GM12878 (cell line): ENCODE measurements at regions not wholly inside any gene's neighbourhood (a gene's known extent, or its start where the extent isn't known, plus 50 kb on each side); places are given as distances from the start of the nearest gene placed in this dataset.

Source experiments
- ATAC-seq: fragments of 200-7000 bp; cut with Tn5 transposase; 3 replicates; pipeline ENCODE4 v1.9.1; 2020; ENCODE audit warnings: mild to moderate bottlenecking, moderate library complexity
- BruUV-seq: library from RNA; stranded (reverse); fragments of 400-500 nt; replicated peaks from 2 replicates; lab custom pipeline; 2021; lab: Mats Ljungman, UMichigan
- CTCF ChIA-PET: fragments of 300-600 bp; sonication (Branson Sonifier 250); formaldehyde crosslinking; extraction: SDS; loops from one replicate; lab custom pipeline; 2021; ENCODE audit warnings: inconsistent platforms; lab: Yijun Ruan, JAX
- POLR2A ChIA-PET: fragments of 350-600 bp; formaldehyde crosslinking; extraction: SDS; loops from one replicate; lab custom pipeline; 2021; ENCODE audit warnings: inconsistent platforms; lab: Charles Lee
- RAD21 ChIA-PET: fragments of 300-600 bp; sonication (Branson Sonifier 250); formaldehyde crosslinking; loops from one replicate; lab custom pipeline; 2023; ENCODE audit warnings: antibody characterized with exemption; ENCODE audit not compliant: unreplicated experiment; lab: Charles Lee
- SMC1A ChIA-PET: fragments of 300-600 bp; sonication (Branson Sonifier 250); formaldehyde crosslinking; loops from one replicate; lab custom pipeline; 2023; ENCODE audit not compliant: unreplicated experiment, uncharacterized antibody; lab: Charles Lee
- DNase-seq: peaks from one replicate; pipeline ENCODE4 v3.0.0-alpha.2; 2011; ENCODE audit warnings: low read depth, low spot score
- FAIRE-seq: peaks from 3 replicates; lab custom pipeline; 2011; peaks lifted over from hg19 to GRCh38; lab: Jason Lieb, UNC
- H2AFZ ChIP-seq: 2 replicates; pipeline ENCODE4 v1.6.0; 2011; ENCODE audit warnings: low read depth, low read length, control low read depth; ENCODE audit not compliant: control insufficient read depth
- H3K27ac ChIP-seq: 2 replicates; pipeline ENCODE4 v1.5.1; 2011; ENCODE audit warnings: control low read depth; ENCODE audit not compliant: control insufficient read depth, insufficient read depth
- H3K27me3 ChIP-seq, 2 experiments: replicated peaks in 1 of 2; 2 replicates each; pipeline versions ENCODE4 v1.6.0 to v1.6.1; 2011; ENCODE audit warnings: low read length in 1 of 2; ENCODE audit not compliant: control insufficient read depth in 2 of 2, insufficient read depth in 2 of 2
- H3K36me3 ChIP-seq, 2 experiments: 2 replicates each; pipeline ENCODE4 v1.5.1; 2011; ENCODE audit warnings: low read length in 1 of 2; ENCODE audit not compliant: control insufficient read depth in 2 of 2, insufficient read depth in 2 of 2
- H3K4me1 ChIP-seq: 2 replicates; pipeline ENCODE4 v1.6.1; 2011; ENCODE audit warnings: mild to moderate bottlenecking, low read length, moderate library complexity, mixed read lengths; ENCODE audit not compliant: control insufficient read depth, insufficient read depth
- H3K4me2 ChIP-seq: 2 replicates; pipeline ENCODE4 v1.6.0; 2011; ENCODE audit warnings: control low read depth; ENCODE audit not compliant: control insufficient read depth, insufficient read depth
- H3K4me3 ChIP-seq: fragments of 200-600 bp; sonication (generic); 2 replicates; pipeline ENCODE4 v1.5.1; 2016
- H3K79me2 ChIP-seq: 2 replicates; pipeline ENCODE4 v1.6.0; 2011; ENCODE audit warnings: low read length; ENCODE audit not compliant: control insufficient read depth, insufficient read depth
- H3K9ac ChIP-seq: 2 replicates; pipeline ENCODE4 v1.8.0; 2011; ENCODE audit warnings: low read length, control low read depth, mixed read lengths; ENCODE audit not compliant: control insufficient read depth, insufficient read depth
- H3K9me3 ChIP-seq: replicated peaks from 3 replicates; pipeline ENCODE4 v1.5.1; 2011; ENCODE audit warnings: mild to moderate bottlenecking, low read length; ENCODE audit not compliant: control insufficient read depth, insufficient read depth
- H4K20me1 ChIP-seq: 2 replicates; pipeline ENCODE4 v1.6.0; 2011; ENCODE audit not compliant: control insufficient read depth, insufficient read depth
- ATF7 ChIP-seq: fragments of 450-650 bp; IDR thresholded peaks from 2 replicates; pipeline ENCODE4 v1.6.1; 2016; ENCODE audit warnings: low read depth, mild to moderate bottlenecking
- CBFB ChIP-seq: IDR thresholded peaks from 2 replicates; pipeline ENCODE4 v1.6.1; 2016; ENCODE audit warnings: antibody characterized with exemption, low read depth
- CEBPB ChIP-seq, 2 experiments: fragments of 150-350 bp in 1 of 2; IDR thresholded peaks; 2 replicates each; pipeline ENCODE4 v1.6.1; 2012 to 2014; ENCODE audit warnings: low read depth in 2 of 2, low read length in 2 of 2, borderline replicate concordance in 1 of 2, inconsistent platforms in 1 of 2
- HSF1 ChIP-seq: fragments of 150-350 bp; IDR thresholded peaks from 2 replicates; pipeline ENCODE4 v1.6.1; 2014; ENCODE audit warnings: mild to moderate bottlenecking, low read depth, low read length
- MTA3 ChIP-seq: IDR thresholded peaks from 2 replicates; pipeline ENCODE4 v1.6.1; 2012; ENCODE audit warnings: low read length, inconsistent platforms, borderline replicate concordance
- PKNOX1 ChIP-seq: fragments of 450-650 bp; IDR thresholded peaks from 2 replicates; pipeline ENCODE4 v1.6.1; 2016; ENCODE audit warnings: mild to moderate bottlenecking
- PML ChIP-seq: IDR thresholded peaks from 2 replicates; pipeline ENCODE4 v1.6.1; 2012; ENCODE audit warnings: low read length, inconsistent platforms
- POU2F2 ChIP-seq: IDR thresholded peaks from 3 replicates; pipeline ENCODE4 v1.6.1; 2011; ENCODE audit warnings: low read depth, mild to moderate bottlenecking, low read length, borderline replicate concordance
- RAD21 ChIP-seq: IDR thresholded peaks from 2 replicates; pipeline ENCODE4 v1.6.1; 2011; ENCODE audit warnings: mild to moderate bottlenecking, low read depth, low read length, moderate library complexity; ENCODE audit not compliant: insufficient read depth
- RCOR1 ChIP-seq: conservative IDR thresholded peaks from 2 replicates; pipeline ENCODE4 v1.6.1; 2012; ENCODE audit warnings: low read depth, low read length, improper control_type of control experiment
- SIN3A ChIP-seq: IDR thresholded peaks from 2 replicates; pipeline ENCODE4 v1.6.1; 2012; ENCODE audit warnings: low read depth, low read length, improper control_type of control experiment
- SPI1 ChIP-seq: IDR thresholded peaks from 2 replicates; pipeline ENCODE4 v1.6.1; 2011; ENCODE audit warnings: low read depth, mild to moderate bottlenecking, low read length, moderate library complexity, borderline replicate concordance; ENCODE audit not compliant: insufficient read depth
- TCF12 ChIP-seq: IDR thresholded peaks from 2 replicates; pipeline ENCODE4 v1.6.1; 2011; ENCODE audit warnings: low read depth, mild to moderate bottlenecking, low read length
- YBX1 ChIP-seq: fragments of 450-650 bp; IDR thresholded peaks from 2 replicates; pipeline ENCODE4 v1.6.1; 2016; ENCODE audit warnings: antibody characterized with exemption
- WGBS: methylation state at CpG from one replicate; pipeline ENCODE4 v1.1.6; 2016; ENCODE audit warnings: low lambda C conversion rate; ENCODE audit not compliant: insufficient replicate concordance, insufficient coverage; ENCODE audit errors: missing lambda C conversion rate; 5-methylcytosine and 5-hydroxymethylcytosine counted together
- in situ Hi-C: fragments of 300-500 bp; cut with MboI; formaldehyde crosslinking; loops from 9 replicates; pipeline ENCODE4 v1.14.3; 2018; ENCODE audit warnings: mixed read lengths
- intact Hi-C: fragments of 100-400 bp; cut with micrococcal nuclease; formaldehyde crosslinking; loops from one replicate; pipeline ENCODE4 v1.14.2; 2022; ENCODE audit not compliant: unreplicated experiment

- TF ChIP-seq CEBPB (IDR thresholded peaks at IDR 0.05; ENCODE audit: borderline replicate concordance in 1 of 2, low read depth in 2 of 2, low read length in 2 of 2) (no peak), POU2F2 (no peak), ATF7 (peak; percentile 63)
- TF ChIP-seq, all 136 proteins: peak for 1
- DNase-seq (no peak), FAIRE-seq (no peak), ATAC-seq (no peak)
- Histone ChIP-seq H3K36me3 (no peaks in the 10 kb centered on the region), H3K4me2 (no peak overlapping the region), H3K4me1 (no peaks in the 10 kb centered on the region), H3K79me2 (no peaks in the 10 kb centered on the region), H4K20me1 (no peaks in the 10 kb centered on the region), H3K9me3 (no peaks in the 10 kb centered on the region), H3K27ac (no peak overlapping the region), H2AFZ (no peak overlapping the region), H3K9ac (no peak overlapping the region), H3K4me3 (no peak overlapping the region), H3K27me3 (peaks cover 0 to 2% of the 10 kb centered on the region in 2 experiments; a peak in 3 of 4 replicates)
- intact Hi-C loops (loop anchor here (1.0 to 5.0 kb wide), 3 partner anchors 115 to 721 kb away; no protein-coding TSS in a partner anchor), in situ Hi-C loops (no loop called here)
- ChIA-PET RAD21 (interaction anchor here (1.3 to 2.3 kb wide), 3 partner anchors 573 to 1760 kb away, joined by 4 to 10 read pairs (median 5); no protein-coding TSS in a partner anchor), CTCF (interaction anchor here (0.6 to 5.2 kb wide), 4 partner anchors 8 to 720 kb away, joined by 3 to 27 read pairs (median 6); no protein-coding TSS in a partner anchor), SMC1A (interaction anchor here (1.4 to 3.0 kb wide), 3 partner anchors 546 to 736 kb away, joined by 3 to 11 read pairs (median 3); no protein-coding TSS in a partner anchor), POLR2A (no interaction called here)
- WGBS = 42% methylated on average over 4 of the region's 4 CpGs
- no TSS peak for BruUV-seq
Observed at GRCh38 chr5:69007163-69007562, 86.7 kb upstream of the SLC30A5 start.

- no peaks in the 10 kb centered on the region for H4K20me1 ChIP-seq
- peaks cover 0 to 2% of the 10 kb centered on the region in 2 experiments; a peak in 3 of 4 replicates for H3K27me3 ChIP-seq
- ATAC-seq (peak; percentile 98), FAIRE-seq (peak; percentile 47), DNase-seq (peak; percentile 8)
- no peak overlapping the region for H2AFZ ChIP-seq
- H3K36me3 ChIP-seq = no peaks in the 10 kb centered on the region
- ChIA-PET POLR2A (no interaction called here), CTCF (interaction anchor here (0.6 to 5.2 kb wide), 6 partner anchors 9 to 721 kb away, joined by 3 to 27 read pairs (median 4); no protein-coding TSS in a partner anchor), SMC1A (interaction anchor here (0.6 to 3.0 kb wide), 4 partner anchors 363 to 737 kb away, joined by 3 to 11 read pairs (median 3); no protein-coding TSS in a partner anchor), RAD21 (interaction anchor here (1.3 to 2.3 kb wide), 3 partner anchors 573 to 1761 kb away, joined by 4 to 10 read pairs (median 5); no protein-coding TSS in a partner anchor)
- 0% methylated on average over 4 of the region's 4 CpGs for WGBS
- no peak overlapping the region for H3K9ac ChIP-seq
- intact Hi-C loops (loop anchor here (1.0 to 5.0 kb wide), 3 partner anchors 116 to 722 kb away; no protein-coding TSS in a partner anchor), in situ Hi-C loops (no loop called here)
- no peaks in the 10 kb centered on the region for H3K9me3 ChIP-seq
- H3K79me2 ChIP-seq = no peaks in the 10 kb centered on the region
- no peaks in the 10 kb centered on the region for H3K4me1 ChIP-seq
- H3K27ac ChIP-seq = no peak overlapping the region
- BruUV-seq = no TSS peak
- H3K4me3 ChIP-seq = no peak overlapping the region
- H3K4me2 ChIP-seq = no peak overlapping the region
- TF ChIP-seq RAD21 (peak; percentile 99), MTA3 (no peak), HSF1 (no peak), PKNOX1 (peak; percentile 64; the same call in 1 of the 2 replicates), YBX1 (no peak), CBFB (no peak), SIN3A (no peak), PML (no peak), TCF12 (peak; percentile 79), SPI1 (peak; percentile 67; the same call in 1 of the 2 replicates), RCOR1 (peak; percentile 77; the same call in 1 of the 2 replicates)
Observed at GRCh38 chr5:69007726-69008368, 86.0 kb upstream of the SLC30A5 start.
